NOMO-1 (cell line): ENCODE measurements at regions not wholly inside any gene's neighbourhood (a gene's known extent, or its start where the extent isn't known, plus 50 kb on each side); places are given as distances from the start of the nearest gene placed in this dataset.
"Not testable (repeated sequence)": the region's sequence is repeated elsewhere in the genome, so short reads cannot be mapped to it uniquely, and the experiment has no call there.

ENCODE experiments used
- DNase-seq, 2 experiments: peaks; one replicate each; lab custom pipeline; 2025; ENCODE audit not compliant: unreplicated experiment in 2 of 2; lab: John Stamatoyannopoulos, UW

GRCh38 chr9:30103647-30104394 lies 2280.6 kb upstream of the ACO1 start:
- DNase-seq = no peak

- not testable (repeated sequence) for DNase-seq
Measured at GRCh38 chr9:30107134-30107533, 2277.3 kb upstream of the ACO1 start.

GRCh38 chr9:30116673-30117217 lies 2267.7 kb upstream of the ACO1 start:
- no peak for DNase-seq

- DNase-seq = no peak
Measured at GRCh38 chr9:30120666-30121065, 2263.8 kb upstream of the ACO1 start.

- no peak for DNase-seq
Measured at GRCh38 chr9:30121611-30122010, 2262.8 kb upstream of the ACO1 start.

GRCh38 chr9:30125881-30126280 lies 2258.6 kb upstream of the ACO1 start:
- no peak for DNase-seq

GRCh38 chr9:30127371-30127770 lies 2257.1 kb upstream of the ACO1 start:
- no peak for DNase-seq

- no peak for DNase-seq
Measured at GRCh38 chr9:30140407-30140806, 2244.0 kb upstream of the ACO1 start.

- DNase-seq = no peak
Measured at GRCh38 chr9:30160570-30160969, 2223.9 kb upstream of the ACO1 start.

GRCh38 chr9:30172206-30172605 lies 2212.2 kb upstream of the ACO1 start:
- no peak for DNase-seq

GRCh38 chr9:30178610-30179009 lies 2205.8 kb upstream of the ACO1 start:
- DNase-seq = no peak

GRCh38 chr9:30193421-30193820 lies 2191.0 kb upstream of the ACO1 start:
- no peak for DNase-seq

GRCh38 chr9:30196941-30197340 lies 2187.5 kb upstream of the ACO1 start:
- no peak for DNase-seq

GRCh38 chr9:30197453-30197852 lies 2187.0 kb upstream of the ACO1 start:
- no peak for DNase-seq

- no peak for DNase-seq
Measured at GRCh38 chr9:30197954-30198353, 2186.5 kb upstream of the ACO1 start.

GRCh38 chr9:30198463-30199309 lies 2185.8 kb upstream of the ACO1 start:
- DNase-seq = no peak

- DNase-seq = no peak
Measured at GRCh38 chr9:30201024-30201423, 2183.4 kb upstream of the ACO1 start.

GRCh38 chr9:30235068-30235467 lies 2149.4 kb upstream of the ACO1 start:
- DNase-seq = no peak

GRCh38 chr9:30235564-30235963 lies 2148.9 kb upstream of the ACO1 start:
- DNase-seq = no peak

GRCh38 chr9:30239878-30240277 lies 2144.6 kb upstream of the ACO1 start:
- no peak for DNase-seq

GRCh38 chr9:30243467-30243866 lies 2141.0 kb upstream of the ACO1 start:
- no peak for DNase-seq

- no peak for DNase-seq
Measured at GRCh38 chr9:30244877-30245276, 2139.6 kb upstream of the ACO1 start.
